ENCODE measurements at regions not wholly inside any gene's neighbourhood (a gene's known extent, or its start where the extent isn't known, plus 50 kb on each side); places are given as distances from the start of the nearest gene placed in this dataset.

GRCh38 chr6:104017410-104018381, 842.0 kb downstream of the HACE1 start:
- Mint-ChIP-seq H3K9me3 (no peaks in the 10 kb centered on the region), H3K4me1 (ENCODE audit: low read depth) (no peaks in the 10 kb centered on the region), H3K27ac (no peak overlapping the region), H3K36me3 (ENCODE audit: low read depth) (no peaks in the 10 kb centered on the region), H3K27me3 (no peaks in the 10 kb centered on the region), H3K4me3 (no peak overlapping the region)
- ChIA-PET CTCF (no interaction called here), POLR2A (no interaction called here)
- TF ChIP-seq, protein P1, sequence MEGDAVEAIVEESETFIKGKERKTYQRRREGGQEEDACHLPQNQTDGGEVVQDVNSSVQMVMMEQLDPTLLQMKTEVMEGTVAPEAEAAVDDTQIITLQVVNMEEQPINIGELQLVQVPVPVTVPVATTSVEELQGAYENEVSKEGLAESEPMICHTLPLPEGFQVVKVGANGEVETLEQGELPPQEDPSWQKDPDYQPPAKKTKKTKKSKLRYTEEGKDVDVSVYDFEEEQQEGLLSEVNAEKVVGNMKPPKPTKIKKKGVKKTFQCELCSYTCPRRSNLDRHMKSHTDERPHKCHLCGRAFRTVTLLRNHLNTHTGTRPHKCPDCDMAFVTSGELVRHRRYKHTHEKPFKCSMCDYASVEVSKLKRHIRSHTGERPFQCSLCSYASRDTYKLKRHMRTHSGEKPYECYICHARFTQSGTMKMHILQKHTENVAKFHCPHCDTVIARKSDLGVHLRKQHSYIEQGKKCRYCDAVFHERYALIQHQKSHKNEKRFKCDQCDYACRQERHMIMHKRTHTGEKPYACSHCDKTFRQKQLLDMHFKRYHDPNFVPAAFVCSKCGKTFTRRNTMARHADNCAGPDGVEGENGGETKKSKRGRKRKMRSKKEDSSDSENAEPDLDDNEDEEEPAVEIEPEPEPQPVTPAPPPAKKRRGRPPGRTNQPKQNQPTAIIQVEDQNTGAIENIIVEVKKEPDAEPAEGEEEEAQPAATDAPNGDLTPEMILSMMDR (IDR thresholded peaks at IDR 0.05) = no peak
- intact Hi-C loops (cut with micrococcal nuclease) = no loop called here
- DNase-seq = no peak
- ATAC-seq = no peak

DNA sequence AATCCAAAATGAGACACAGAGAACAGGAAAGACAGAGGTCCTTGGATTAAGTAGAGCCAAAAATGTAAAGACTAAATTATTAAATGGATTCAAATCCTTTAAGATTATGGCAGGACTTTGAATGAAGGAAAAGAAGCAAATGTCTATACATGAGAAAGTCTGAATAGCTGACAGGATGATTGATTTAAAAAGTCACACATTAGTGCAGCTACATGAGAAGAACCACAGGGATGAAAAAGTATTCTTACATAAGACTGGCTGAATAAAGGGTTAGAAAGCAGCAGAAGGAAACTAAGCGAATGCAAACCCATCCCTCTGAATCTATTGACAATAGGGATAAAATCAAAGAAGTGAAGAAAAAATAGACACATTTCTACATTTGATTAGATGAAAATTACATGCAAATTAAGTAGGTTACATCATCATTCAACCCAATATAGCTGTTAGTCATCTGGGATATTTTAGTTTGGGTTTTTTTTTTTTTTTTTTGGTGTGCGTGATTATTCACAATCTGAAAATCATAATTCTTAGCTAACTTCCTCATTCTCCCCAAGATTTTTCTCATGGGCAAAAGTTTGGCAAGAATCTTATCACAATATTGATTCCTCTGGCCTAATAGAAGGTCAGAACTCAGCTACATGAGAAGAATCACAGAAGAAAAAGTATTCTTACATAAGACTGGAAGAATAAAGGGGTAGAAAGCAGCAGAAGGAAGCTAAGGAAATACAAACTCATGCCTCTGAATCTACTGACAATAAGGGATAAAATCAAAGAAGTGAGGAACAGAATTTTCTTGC, 845.4 kb downstream of the HACE1 start:
- H3K27me3 Mint-ChIP-seq = no peaks in the 10 kb centered on the region
- no peak overlapping the region for H3K27ac Mint-ChIP-seq
- POLR2A ChIA-PET = no interaction called here
- H3K4me1 Mint-ChIP-seq (ENCODE audit: low read depth) = no peaks in the 10 kb centered on the region
- CTCF ChIA-PET = interaction anchor here (1.9 kb wide), 1 partner anchor 17 kb away, joined by 4 read pairs; no protein-coding TSS in a partner anchor
- TF ChIP-seq, protein P1 (IDR thresholded peaks at IDR 0.05) = no peak
- intact Hi-C loops (cut with micrococcal nuclease) = no loop called here
- no peak for DNase-seq
- H3K4me3 Mint-ChIP-seq = no peak overlapping the region
- no peaks in the 10 kb centered on the region for H3K9me3 Mint-ChIP-seq
- H3K36me3 Mint-ChIP-seq (ENCODE audit: low read depth) = no peaks in the 10 kb centered on the region
- ATAC-seq = no peak

- TF ChIP-seq, protein P1 (IDR thresholded peaks at IDR 0.05) = no peak
- POLR2A ChIA-PET = no interaction called here
- H3K27ac Mint-ChIP-seq = no peak overlapping the region
- no peaks in the 10 kb centered on the region for H3K27me3 Mint-ChIP-seq
- no peaks in the 10 kb centered on the region for H3K9me3 Mint-ChIP-seq
- no peaks in the 10 kb centered on the region for H3K36me3 Mint-ChIP-seq (ENCODE audit: low read depth)
- DNase-seq = no peak
- intact Hi-C loops (cut with micrococcal nuclease) = no loop called here
- CTCF ChIA-PET = interaction anchor here (1.9 kb wide), 1 partner anchor 16 kb away, joined by 4 read pairs; no protein-coding TSS in a partner anchor
- no peak overlapping the region for H3K4me3 Mint-ChIP-seq
- no peaks in the 10 kb centered on the region for H3K4me1 Mint-ChIP-seq (ENCODE audit: low read depth)
- ATAC-seq = no peak
These were observed 846.3 kb downstream of the HACE1 start for GRCh38 chr6:104013312-104013971.

DNA sequence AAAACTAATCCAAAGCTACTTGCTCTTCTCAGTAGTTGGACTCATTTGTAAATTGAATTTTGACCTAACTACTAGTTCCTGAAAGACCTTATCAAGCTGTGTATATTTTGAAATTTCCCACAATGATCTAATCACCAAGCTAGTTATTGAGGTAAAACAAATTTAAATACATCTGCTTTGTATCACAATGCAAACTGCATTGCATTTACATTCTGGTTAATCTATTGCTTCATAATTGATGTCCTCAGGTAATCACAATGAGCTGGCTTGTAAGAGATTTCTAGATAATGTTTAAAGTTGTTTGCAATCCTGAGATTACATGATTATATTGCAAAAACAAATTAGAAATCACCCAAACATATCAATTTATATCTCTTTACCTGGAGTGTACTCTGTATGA, 848.8 kb downstream of the HACE1 start:
- TF ChIP-seq, protein P1 (IDR thresholded peaks at IDR 0.05) = no peak
- Mint-ChIP-seq H3K27me3 (no peaks in the 10 kb centered on the region), H3K4me3 (no peak overlapping the region), H3K36me3 (ENCODE audit: low read depth) (no peaks in the 10 kb centered on the region), H3K9me3 (no peaks in the 10 kb centered on the region), H3K27ac (no peak overlapping the region), H3K4me1 (ENCODE audit: low read depth) (no peaks in the 10 kb centered on the region)
- ChIA-PET CTCF (no interaction called here), POLR2A (no interaction called here)
- ATAC-seq = no peak
- intact Hi-C loops (cut with micrococcal nuclease) = no loop called here
- no peak for DNase-seq

Data from activated CD8-positive, alpha-beta T cell treated with anti-CD3 and anti-CD28 coated beads for 36 hours (primary cell).